ENCODE measurements at regions not wholly inside any gene's neighbourhood (a gene's known extent, or its start where the extent isn't known, plus 50 kb on each side); places are given as distances from the start of the nearest gene placed in this dataset.
"Not testable (repeated sequence)": the region's sequence is repeated elsewhere in the genome, so short reads cannot be mapped to it uniquely, and the experiment has no call there.

GRCh38 chr4:110415478-110415877 lies 60.5 kb upstream of the ENPEP start:
- no TSS peak for BruUV-seq (replicated peaks)
- intact Hi-C loops (cut with micrococcal nuclease; ENCODE audit: unreplicated experiment) = no loop called here
- Histone ChIP-seq H3K4me3 (ENCODE audit: low read depth, low read length, poor library complexity, severe bottlenecking) (no peak overlapping the region), H3K9me3 (ENCODE audit: low read depth, low read length, poor library complexity, severe bottlenecking) (no peaks in the 10 kb centered on the region), H3K27me3 (replicated peaks; ENCODE audit: insufficient read depth, low read depth, low read length, poor library complexity) (no peaks in the 10 kb centered on the region), H3K27ac (ENCODE audit: low read depth, low read length, poor library complexity, severe bottlenecking) (no peak overlapping the region), H3K4me1 (ENCODE audit: insufficient read depth, low read length, poor library complexity, severe bottlenecking) (peaks cover 12% of the 10 kb centered on the region), H3K36me3 (ENCODE audit: insufficient read depth, low read length, poor library complexity, severe bottlenecking) (no peaks in the 10 kb centered on the region)
- POLR2A ChIA-PET (ENCODE audit: low non-redundant PET) = no interaction called here
- no peak for DNase-seq (ENCODE audit: low spot score)
- TF ChIP-seq EZH2 (IDR thresholded peaks at IDR 0.05; ENCODE audit: borderline replicate concordance, low read depth, low read length, poor library complexity, severe bottlenecking) (no peak), CTCF (conservative IDR thresholded peaks at IDR 0.05; ENCODE audit: low read depth, low read length) (no peak)
- CTCF ChIA-PET = no interaction called here

GRCh38 chr4:110415041-110415440 lies 60.9 kb upstream of the ENPEP start:
- Histone ChIP-seq H3K27me3 (replicated peaks; ENCODE audit: insufficient read depth, low read depth, low read length, poor library complexity) (no peaks in the 10 kb centered on the region), H3K27ac (ENCODE audit: low read depth, low read length, poor library complexity, severe bottlenecking) (no peak overlapping the region), H3K4me3 (ENCODE audit: low read depth, low read length, poor library complexity, severe bottlenecking) (no peak overlapping the region), H3K36me3 (ENCODE audit: insufficient read depth, low read length, poor library complexity, severe bottlenecking) (no peaks in the 10 kb centered on the region), H3K4me1 (ENCODE audit: insufficient read depth, low read length, poor library complexity, severe bottlenecking) (peaks cover 12% of the 10 kb centered on the region), H3K9me3 (ENCODE audit: low read depth, low read length, poor library complexity, severe bottlenecking) (no peaks in the 10 kb centered on the region)
- intact Hi-C loops (cut with micrococcal nuclease; ENCODE audit: unreplicated experiment) = no loop called here
- CTCF ChIA-PET = no interaction called here
- POLR2A ChIA-PET (ENCODE audit: low non-redundant PET) = no interaction called here
- no peak for DNase-seq (ENCODE audit: low spot score)
- BruUV-seq (replicated peaks) = no TSS peak
- no peak for TF ChIP-seq EZH2 (IDR thresholded peaks at IDR 0.05; ENCODE audit: borderline replicate concordance, low read depth, low read length, poor library complexity, severe bottlenecking)
- TF ChIP-seq CTCF (conservative IDR thresholded peaks at IDR 0.05; ENCODE audit: low read depth, low read length) = no peak

- no peaks in the 10 kb centered on the region for H3K9me3 ChIP-seq (ENCODE audit: low read depth, low read length, poor library complexity, severe bottlenecking)
- no peak overlapping the region for H3K27ac ChIP-seq (ENCODE audit: low read depth, low read length, poor library complexity, severe bottlenecking)
- no TSS peak for BruUV-seq (replicated peaks)
- DNase-seq (ENCODE audit: low spot score) = no peak
- ChIA-PET CTCF (no interaction called here), POLR2A (ENCODE audit: low non-redundant PET) (no interaction called here)
- intact Hi-C loops (cut with micrococcal nuclease; ENCODE audit: unreplicated experiment) = no loop called here
- no peaks in the 10 kb centered on the region for H3K36me3 ChIP-seq (ENCODE audit: insufficient read depth, low read length, poor library complexity, severe bottlenecking)
- no peaks in the 10 kb centered on the region for H3K27me3 ChIP-seq (replicated peaks; ENCODE audit: insufficient read depth, low read depth, low read length, poor library complexity)
- TF ChIP-seq EZH2 (IDR thresholded peaks at IDR 0.05; ENCODE audit: borderline replicate concordance, low read depth, low read length, poor library complexity, severe bottlenecking) = no peak
- no peak for TF ChIP-seq CTCF (conservative IDR thresholded peaks at IDR 0.05; ENCODE audit: low read depth, low read length)
- H3K4me3 ChIP-seq (ENCODE audit: low read depth, low read length, poor library complexity, severe bottlenecking) = no peak overlapping the region
- H3K4me1 ChIP-seq (ENCODE audit: insufficient read depth, low read length, poor library complexity, severe bottlenecking) = peaks cover 12% of the 10 kb centered on the region
Measured at GRCh38 chr4:110414561-110414920, 61.4 kb upstream of the ENPEP start.

- H3K27ac ChIP-seq (ENCODE audit: low read depth, low read length, poor library complexity, severe bottlenecking); H3K36me3 ChIP-seq (ENCODE audit: insufficient read depth, low read length, poor library complexity, severe bottlenecking); H3K4me3 ChIP-seq (ENCODE audit: low read depth, low read length, poor library complexity, severe bottlenecking); H3K9me3 ChIP-seq (ENCODE audit: low read depth, low read length, poor library complexity, severe bottlenecking); H3K27me3 ChIP-seq (replicated peaks; ENCODE audit: insufficient read depth, low read depth, low read length, poor library complexity); POLR2A ChIA-PET (ENCODE audit: low non-redundant PET); intact Hi-C loops (cut with micrococcal nuclease; ENCODE audit: unreplicated experiment); BruUV-seq (replicated peaks); CTCF ChIA-PET: not testable (repeated sequence)
- DNase-seq (ENCODE audit: low spot score) = peak; percentile 56
- peaks cover 12% of the 10 kb centered on the region for H3K4me1 ChIP-seq (ENCODE audit: insufficient read depth, low read length, poor library complexity, severe bottlenecking)
Measured at GRCh38 chr4:110413807-110414560, 62.0 kb upstream of the ENPEP start.

Data from A673 (cell line).